ENCODE measurements at regions not wholly inside any gene's neighbourhood (a gene's known extent, or its start where the extent isn't known, plus 50 kb on each side); places are given as distances from the start of the nearest gene placed in this dataset.

- no peaks in the 10 kb centered on the region for H3K36me3 ChIP-seq (ENCODE audit: control insufficient read depth, insufficient read depth, low read length)
- no peaks in the 10 kb centered on the region for H3K9me3 ChIP-seq (ENCODE audit: control insufficient read depth, low read length)
- H3K27me3 ChIP-seq (replicated peaks; ENCODE audit: control insufficient read depth, insufficient read depth, low read length, poor library complexity, severe bottlenecking), result no peaks in the 10 kb centered on the region
- no peak overlapping the region for H3K27ac ChIP-seq (ENCODE audit: insufficient read depth, low read length, poor library complexity, severe bottlenecking)
- DNase-seq, result no peak
- no peaks in the 10 kb centered on the region for H3K4me1 ChIP-seq (ENCODE audit: control insufficient read depth, insufficient read depth, low read length, poor library complexity, severe bottlenecking)
- H3K4me3 ChIP-seq (ENCODE audit: insufficient read depth, low read depth, low read length, poor library complexity, severe bottlenecking), result no peak overlapping the region
Observed at GRCh38 chr6:102407886-102408741, 1014.6 kb downstream of the GRIK2 start.

GRCh38 chr6:102405860-102406259 is 1012.4 kb downstream of the GRIK2 start:
- Histone ChIP-seq H3K27ac (ENCODE audit: insufficient read depth, low read length, poor library complexity, severe bottlenecking) (no peak overlapping the region), H3K4me3 (ENCODE audit: insufficient read depth, low read depth, low read length, poor library complexity, severe bottlenecking) (no peak overlapping the region), H3K36me3 (ENCODE audit: control insufficient read depth, insufficient read depth, low read length) (no peaks in the 10 kb centered on the region), H3K27me3 (replicated peaks; ENCODE audit: control insufficient read depth, insufficient read depth, low read length, poor library complexity, severe bottlenecking) (no peaks in the 10 kb centered on the region), H3K4me1 (ENCODE audit: control insufficient read depth, insufficient read depth, low read length, poor library complexity, severe bottlenecking) (no peaks in the 10 kb centered on the region), H3K9me3 (ENCODE audit: control insufficient read depth, low read length) (no peaks in the 10 kb centered on the region)
- no peak for DNase-seq

- H3K4me3 ChIP-seq (ENCODE audit: insufficient read depth, low read depth, low read length, poor library complexity, severe bottlenecking), result no peak overlapping the region
- no peaks in the 10 kb centered on the region for H3K9me3 ChIP-seq (ENCODE audit: control insufficient read depth, low read length)
- H3K36me3 ChIP-seq (ENCODE audit: control insufficient read depth, insufficient read depth, low read length), result no peaks in the 10 kb centered on the region
- no peaks in the 10 kb centered on the region for H3K27me3 ChIP-seq (replicated peaks; ENCODE audit: control insufficient read depth, insufficient read depth, low read length, poor library complexity, severe bottlenecking)
- DNase-seq, result no peak
- H3K4me1 ChIP-seq (ENCODE audit: control insufficient read depth, insufficient read depth, low read length, poor library complexity, severe bottlenecking), result no peaks in the 10 kb centered on the region
- no peak overlapping the region for H3K27ac ChIP-seq (ENCODE audit: insufficient read depth, low read length, poor library complexity, severe bottlenecking)
Observed at GRCh38 chr6:102402635-102403329, 1009.3 kb downstream of the GRIK2 start.

GRCh38 chr6:102398788-102399390 is 1005.4 kb downstream of the GRIK2 start:
- DNase-seq, result no peak
- Histone ChIP-seq H3K9me3 (ENCODE audit: control insufficient read depth, low read length) (no peaks in the 10 kb centered on the region), H3K27ac (ENCODE audit: insufficient read depth, low read length, poor library complexity, severe bottlenecking) (no peak overlapping the region)

GRCh38 chr6:102390541-102390940 is 997.0 kb downstream of the GRIK2 start:
- no peaks in the 10 kb centered on the region for H3K4me1 ChIP-seq (ENCODE audit: control insufficient read depth, insufficient read depth, low read length, poor library complexity, severe bottlenecking)
- H3K27ac ChIP-seq (ENCODE audit: insufficient read depth, low read length, poor library complexity, severe bottlenecking), result no peak overlapping the region
- no peak overlapping the region for H3K4me3 ChIP-seq (ENCODE audit: insufficient read depth, low read depth, low read length, poor library complexity, severe bottlenecking)
- no peaks in the 10 kb centered on the region for H3K27me3 ChIP-seq (replicated peaks; ENCODE audit: control insufficient read depth, insufficient read depth, low read length, poor library complexity, severe bottlenecking)
- no peaks in the 10 kb centered on the region for H3K9me3 ChIP-seq (ENCODE audit: control insufficient read depth, low read length)
- no peak for DNase-seq
- H3K36me3 ChIP-seq (ENCODE audit: control insufficient read depth, insufficient read depth, low read length), result no peaks in the 10 kb centered on the region

More at GRCh38 chr6:102398788-102399390, 1005.4 kb downstream of the GRIK2 start:
- Histone ChIP-seq H3K27me3 (replicated peaks; ENCODE audit: control insufficient read depth, insufficient read depth, low read length, poor library complexity, severe bottlenecking) (no peaks in the 10 kb centered on the region), H3K4me1 (ENCODE audit: control insufficient read depth, insufficient read depth, low read length, poor library complexity, severe bottlenecking) (no peaks in the 10 kb centered on the region), H3K4me3 (ENCODE audit: insufficient read depth, low read depth, low read length, poor library complexity, severe bottlenecking) (no peak overlapping the region), H3K36me3 (ENCODE audit: control insufficient read depth, insufficient read depth, low read length) (no peaks in the 10 kb centered on the region)

- H3K27me3 ChIP-seq (replicated peaks; ENCODE audit: control insufficient read depth, insufficient read depth, low read length, poor library complexity, severe bottlenecking), result no peaks in the 10 kb centered on the region
- H3K4me1 ChIP-seq (ENCODE audit: control insufficient read depth, insufficient read depth, low read length, poor library complexity, severe bottlenecking), result no peaks in the 10 kb centered on the region
- H3K36me3 ChIP-seq (ENCODE audit: control insufficient read depth, insufficient read depth, low read length), result no peaks in the 10 kb centered on the region
Observed at GRCh38 chr6:102389994-102390393, 996.5 kb downstream of the GRIK2 start.

GRCh38 chr6:102387326-102388033 is 994.0 kb downstream of the GRIK2 start:
- H3K9me3 ChIP-seq (ENCODE audit: control insufficient read depth, low read length), result no peaks in the 10 kb centered on the region
- no peak overlapping the region for H3K4me3 ChIP-seq (ENCODE audit: insufficient read depth, low read depth, low read length, poor library complexity, severe bottlenecking)
- H3K36me3 ChIP-seq (ENCODE audit: control insufficient read depth, insufficient read depth, low read length), result no peaks in the 10 kb centered on the region
- no peak overlapping the region for H3K27ac ChIP-seq (ENCODE audit: insufficient read depth, low read length, poor library complexity, severe bottlenecking)
- H3K27me3 ChIP-seq (replicated peaks; ENCODE audit: control insufficient read depth, insufficient read depth, low read length, poor library complexity, severe bottlenecking), result no peaks in the 10 kb centered on the region
- no peak for DNase-seq
- H3K4me1 ChIP-seq (ENCODE audit: control insufficient read depth, insufficient read depth, low read length, poor library complexity, severe bottlenecking), result no peaks in the 10 kb centered on the region

More at GRCh38 chr6:102389994-102390393, 996.5 kb downstream of the GRIK2 start:
- no peak overlapping the region for H3K27ac ChIP-seq (ENCODE audit: insufficient read depth, low read length, poor library complexity, severe bottlenecking)
- no peak for DNase-seq
- no peak overlapping the region for H3K4me3 ChIP-seq (ENCODE audit: insufficient read depth, low read depth, low read length, poor library complexity, severe bottlenecking)
- H3K9me3 ChIP-seq (ENCODE audit: control insufficient read depth, low read length), result no peaks in the 10 kb centered on the region

GRCh38 chr6:102381203-102381602 is 987.7 kb downstream of the GRIK2 start:
- Histone ChIP-seq H3K27me3 (replicated peaks; ENCODE audit: control insufficient read depth, insufficient read depth, low read length, poor library complexity, severe bottlenecking) (no peaks in the 10 kb centered on the region), H3K4me3 (ENCODE audit: insufficient read depth, low read depth, low read length, poor library complexity, severe bottlenecking) (no peak overlapping the region), H3K36me3 (ENCODE audit: control insufficient read depth, insufficient read depth, low read length) (no peaks in the 10 kb centered on the region), H3K27ac (ENCODE audit: insufficient read depth, low read length, poor library complexity, severe bottlenecking) (no peak overlapping the region), H3K9me3 (ENCODE audit: control insufficient read depth, low read length) (no peaks in the 10 kb centered on the region), H3K4me1 (ENCODE audit: control insufficient read depth, insufficient read depth, low read length, poor library complexity, severe bottlenecking) (no peaks in the 10 kb centered on the region)
- no peak for DNase-seq

- Histone ChIP-seq H3K27ac (ENCODE audit: insufficient read depth, low read length, poor library complexity, severe bottlenecking) (no peak overlapping the region), H3K4me1 (ENCODE audit: control insufficient read depth, insufficient read depth, low read length, poor library complexity, severe bottlenecking) (no peaks in the 10 kb centered on the region), H3K27me3 (replicated peaks; ENCODE audit: control insufficient read depth, insufficient read depth, low read length, poor library complexity, severe bottlenecking) (no peaks in the 10 kb centered on the region), H3K9me3 (ENCODE audit: control insufficient read depth, low read length) (no peaks in the 10 kb centered on the region), H3K36me3 (ENCODE audit: control insufficient read depth, insufficient read depth, low read length) (no peaks in the 10 kb centered on the region), H3K4me3 (ENCODE audit: insufficient read depth, low read depth, low read length, poor library complexity, severe bottlenecking) (no peak overlapping the region)
- DNase-seq, result no peak
Observed at GRCh38 chr6:102356170-102356569, 962.7 kb downstream of the GRIK2 start.

Measured in effector memory CD4-positive, alpha-beta T cell (primary cell).